GM21515 (cell line): ENCODE measurements at regions not wholly inside any gene's neighbourhood (a gene's known extent, or its start where the extent isn't known, plus 50 kb on each side); places are given as distances from the start of the nearest gene placed in this dataset.

Experiments used
- ATAC-seq: cut with Tn5 transposase; IDR thresholded peaks from one replicate; pipeline ENCODE4 v1.9.1; 2021; ENCODE audit not compliant: unreplicated experiment

DNA sequence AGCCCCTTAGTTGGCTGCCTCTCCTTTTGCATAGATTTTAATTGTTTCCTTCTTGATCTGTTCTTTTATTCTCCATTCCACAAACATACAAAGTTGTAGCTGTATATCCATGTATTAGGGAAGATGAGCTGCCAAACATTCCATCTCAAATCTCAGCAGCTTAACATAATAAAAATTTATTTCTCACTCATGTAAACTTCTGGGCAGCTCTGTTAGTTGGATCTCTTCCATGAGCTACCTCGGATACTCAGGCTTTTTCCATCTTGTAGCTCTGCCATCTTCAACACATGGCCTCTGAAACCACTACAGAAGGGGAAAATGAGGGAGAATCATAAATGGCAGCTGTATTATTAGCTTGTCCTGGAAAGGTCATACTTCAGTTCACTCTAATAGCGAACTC lies 149.4 kb upstream of the BMP2 start:
- no peak for ATAC-seq

DNA sequence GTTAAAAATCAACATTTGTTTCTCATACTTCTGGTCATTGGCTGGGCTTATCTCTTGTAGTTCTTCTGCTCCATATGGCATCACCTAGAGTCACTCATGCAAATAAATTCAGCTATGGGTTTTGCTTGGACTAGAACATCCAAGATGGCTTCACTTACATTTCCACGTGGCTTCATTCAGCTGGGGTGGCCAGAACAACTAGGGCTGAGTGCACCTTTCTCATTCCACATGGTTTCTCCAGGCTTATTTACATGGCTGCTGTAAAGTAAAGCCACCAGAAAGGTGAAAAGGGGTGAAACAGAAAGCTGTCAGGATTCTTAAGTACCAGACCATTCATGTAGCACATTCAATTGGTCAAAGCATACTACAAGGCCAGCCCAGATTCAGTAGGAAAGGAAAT lies 151.1 kb upstream of the BMP2 start:
- ATAC-seq: no peak

DNA sequence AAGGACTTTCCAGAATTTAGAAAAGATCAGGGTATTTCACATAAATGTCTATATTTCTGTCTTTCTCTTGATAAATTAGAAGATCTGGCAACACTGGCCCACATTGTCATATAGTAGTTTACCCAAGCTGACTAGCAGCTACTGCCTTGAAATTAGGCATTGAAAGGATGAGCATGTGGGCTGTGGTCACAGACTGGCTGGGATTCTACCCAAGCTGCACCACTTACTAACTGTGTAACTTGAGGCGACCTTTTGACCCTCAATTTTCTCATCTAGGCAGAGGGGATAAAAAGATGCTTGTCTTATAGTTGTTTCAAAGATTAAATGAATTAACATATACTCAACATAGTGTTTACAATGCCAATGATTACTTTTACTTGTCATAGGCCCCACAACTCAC lies 152.7 kb upstream of the BMP2 start:
- no peak for ATAC-seq

DNA sequence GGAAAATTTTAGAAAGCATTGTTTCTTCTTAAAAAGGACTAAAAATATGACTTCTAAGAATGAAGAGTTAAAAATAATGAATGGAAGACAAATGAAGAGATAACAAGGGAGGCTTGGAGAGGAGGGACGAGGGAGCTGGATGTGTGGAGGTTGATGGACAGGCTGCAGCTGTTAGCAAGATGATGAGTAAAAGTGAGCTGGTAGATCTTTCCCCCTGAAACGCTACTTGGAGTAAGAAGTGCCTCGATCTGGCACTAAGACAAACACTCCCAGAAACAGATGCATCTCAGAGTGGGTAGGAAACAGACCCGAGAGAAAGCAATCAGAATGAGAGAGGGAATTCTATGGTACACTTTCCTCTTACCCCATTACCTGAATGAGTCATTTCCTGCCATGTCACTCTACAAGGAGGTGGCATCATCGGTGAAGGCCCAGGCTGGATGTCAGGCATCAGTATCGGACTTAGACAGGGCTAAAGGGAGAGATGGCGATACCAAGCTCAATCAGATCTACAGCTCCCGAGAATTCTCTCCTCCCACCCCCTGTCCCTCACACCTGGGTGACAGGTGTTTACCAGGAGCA lies 154.1 kb upstream of the BMP2 start:
- ATAC-seq: no peak

DNA sequence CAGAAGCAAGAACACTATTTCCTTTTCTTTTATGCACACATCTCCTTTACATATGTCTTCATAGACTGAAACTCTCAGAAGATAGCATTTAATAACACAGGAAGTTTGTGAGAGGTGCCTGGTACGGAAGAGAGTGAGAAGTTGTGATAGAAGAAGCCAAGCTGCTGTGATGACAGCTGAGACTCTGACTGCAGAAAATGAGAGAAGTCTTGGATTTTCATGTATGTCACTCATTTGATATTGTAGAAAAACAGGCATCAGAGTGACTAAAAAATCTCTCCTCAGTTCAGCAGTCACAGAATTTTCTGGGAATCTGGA lies 154.9 kb upstream of the BMP2 start:
- no peak for ATAC-seq

DNA sequence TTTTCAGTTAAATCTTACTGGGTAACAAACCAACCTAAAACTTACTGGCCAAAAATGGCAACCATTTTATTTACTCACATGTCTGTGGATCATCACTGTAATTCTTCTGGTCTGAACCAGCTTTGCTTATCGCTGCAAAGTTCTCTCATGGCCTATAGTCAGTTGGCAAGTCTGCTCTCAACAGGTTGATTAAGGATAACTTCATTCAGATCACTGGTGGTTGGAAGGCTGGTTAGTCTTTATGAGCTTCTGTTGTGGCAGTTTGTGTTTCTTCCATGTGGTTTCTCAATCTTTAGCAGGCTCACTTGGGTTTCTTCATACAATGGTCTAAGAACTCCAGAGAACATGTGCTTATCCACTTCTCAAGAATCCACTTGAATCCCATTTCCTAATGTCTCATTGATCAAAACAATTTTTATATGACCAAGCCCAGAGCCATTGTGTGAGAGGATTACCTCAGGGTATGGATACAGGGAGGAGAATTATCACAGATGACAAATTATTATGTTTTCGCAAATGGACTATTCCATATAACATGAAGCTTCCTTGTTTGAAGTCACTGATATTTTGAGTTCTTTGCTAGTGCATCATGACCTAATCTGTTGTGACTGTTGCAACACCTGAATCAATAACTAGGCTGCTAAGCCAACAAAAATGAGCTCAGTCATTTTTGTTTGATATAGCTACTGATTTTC lies 155.4 kb upstream of the BMP2 start:
- ATAC-seq: no peak

DNA sequence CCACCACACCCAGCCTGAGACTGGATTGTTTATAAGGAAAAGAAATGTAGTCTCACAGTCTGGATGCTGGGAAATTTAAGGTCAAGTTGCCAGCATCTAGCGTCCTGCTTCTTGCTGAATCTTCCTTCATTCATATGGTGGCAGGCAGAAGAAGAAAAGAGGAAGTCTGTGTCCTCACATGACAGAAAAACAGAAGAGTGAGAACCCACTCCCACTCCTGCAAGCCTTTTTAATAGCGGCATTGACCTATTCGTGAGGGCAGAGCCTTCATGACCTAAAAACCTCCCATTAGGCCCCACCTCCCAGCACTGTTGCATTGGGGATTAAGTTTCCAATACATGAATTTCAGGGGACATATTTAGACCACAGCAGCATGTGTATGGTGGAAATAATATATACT lies 160.8 kb upstream of the BMP2 start:
- no peak for ATAC-seq

DNA sequence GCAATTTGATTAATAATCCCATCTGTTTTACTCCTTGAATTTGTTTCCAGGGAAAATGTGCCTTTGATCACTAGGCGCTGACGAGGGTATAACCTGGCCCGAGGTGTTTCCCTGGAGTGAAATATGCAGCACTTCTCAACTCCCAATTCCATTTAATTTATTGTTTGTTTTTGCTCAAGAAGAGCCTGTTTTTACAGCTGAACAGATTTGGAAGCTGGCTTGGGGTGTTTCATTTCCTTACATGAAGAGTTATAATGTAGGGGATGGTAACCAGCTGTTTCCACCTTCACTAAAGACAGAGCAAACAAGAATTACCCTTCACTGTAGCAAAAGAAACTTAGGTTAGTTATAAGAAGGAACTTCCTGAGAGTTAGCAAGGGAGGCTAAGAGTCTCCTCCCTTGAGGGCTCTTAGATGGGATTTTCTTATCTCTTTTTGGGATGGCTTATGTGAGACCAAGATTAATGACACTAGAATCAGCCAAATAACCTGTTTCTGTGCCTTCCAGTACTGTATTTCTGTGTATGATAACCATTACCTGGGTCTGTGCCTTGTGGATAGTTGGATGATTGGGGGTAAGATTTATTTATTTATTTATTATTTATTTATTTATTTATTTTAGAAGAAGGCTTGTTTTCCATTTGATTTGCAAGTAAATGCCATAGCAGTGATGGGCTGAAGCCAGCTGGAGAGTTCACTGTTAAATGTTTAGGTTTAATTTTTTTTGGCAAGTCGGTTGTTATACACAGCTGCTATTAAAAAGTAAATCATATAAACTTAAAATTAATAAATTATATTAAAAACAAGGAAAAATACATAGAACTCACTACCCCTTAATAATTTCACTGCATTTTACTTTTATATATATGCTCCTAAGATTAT lies 162.2 kb upstream of the BMP2 start:
- ATAC-seq: no peak

DNA sequence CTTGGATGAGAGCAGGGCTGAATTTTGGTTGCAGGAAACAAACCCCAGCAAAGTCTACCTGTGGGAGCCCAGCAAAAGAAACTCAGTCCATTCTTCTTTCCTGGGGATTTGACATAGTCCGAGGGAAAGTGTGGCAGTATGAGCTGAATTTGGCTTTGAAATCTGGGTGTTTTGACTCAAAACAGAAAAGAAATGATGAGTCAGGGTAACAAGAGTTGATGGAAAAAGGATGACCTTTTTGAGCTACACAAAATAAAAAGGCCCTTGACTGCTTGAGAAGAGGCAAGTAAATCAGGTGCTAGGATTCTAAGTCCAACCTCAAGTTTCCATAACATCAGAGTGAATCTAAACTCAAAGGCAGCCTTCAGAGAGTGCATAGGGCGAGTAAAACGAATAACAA lies 163.3 kb upstream of the BMP2 start:
- ATAC-seq: no peak

DNA sequence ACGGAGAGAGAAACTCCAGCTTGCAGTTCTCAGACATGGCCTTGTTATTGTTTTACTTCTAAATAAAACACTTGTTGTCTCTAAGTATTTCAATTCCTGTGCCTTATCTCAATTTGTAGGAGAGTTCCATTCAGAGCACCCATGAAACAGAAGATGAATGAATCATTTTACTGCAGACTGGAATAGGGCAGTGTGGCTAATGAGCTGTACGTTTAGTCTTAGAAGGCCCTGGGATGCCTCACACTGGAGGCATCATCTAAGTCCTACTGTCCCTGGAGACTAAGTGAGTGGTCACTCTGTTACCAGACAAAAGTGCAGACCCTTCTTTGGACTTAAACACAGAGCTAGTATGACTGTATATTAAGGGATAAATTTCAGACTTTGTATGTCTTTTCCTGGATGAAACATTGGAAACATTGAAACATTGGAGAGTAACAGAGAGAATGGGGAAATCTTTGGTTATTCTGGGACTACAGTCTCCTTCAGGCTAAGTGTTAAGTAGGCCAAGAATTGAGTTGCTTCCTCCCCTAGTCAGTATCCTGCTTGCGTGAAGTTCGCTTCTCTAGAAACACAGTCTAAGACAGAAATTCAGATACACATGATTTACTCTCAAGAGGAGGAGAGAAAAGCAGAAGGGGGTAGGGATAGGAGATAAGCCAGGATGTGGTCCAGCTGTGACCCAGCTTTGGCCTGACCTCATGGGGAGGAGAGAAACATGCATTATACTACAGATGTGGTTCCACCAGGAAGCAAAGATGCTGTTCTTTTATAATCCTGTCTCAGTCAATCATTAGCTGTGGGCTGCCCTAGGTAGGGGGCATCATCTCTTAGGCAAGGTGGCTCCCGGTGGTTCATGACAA lies 167.4 kb upstream of the BMP2 start:
- no peak for ATAC-seq

DNA sequence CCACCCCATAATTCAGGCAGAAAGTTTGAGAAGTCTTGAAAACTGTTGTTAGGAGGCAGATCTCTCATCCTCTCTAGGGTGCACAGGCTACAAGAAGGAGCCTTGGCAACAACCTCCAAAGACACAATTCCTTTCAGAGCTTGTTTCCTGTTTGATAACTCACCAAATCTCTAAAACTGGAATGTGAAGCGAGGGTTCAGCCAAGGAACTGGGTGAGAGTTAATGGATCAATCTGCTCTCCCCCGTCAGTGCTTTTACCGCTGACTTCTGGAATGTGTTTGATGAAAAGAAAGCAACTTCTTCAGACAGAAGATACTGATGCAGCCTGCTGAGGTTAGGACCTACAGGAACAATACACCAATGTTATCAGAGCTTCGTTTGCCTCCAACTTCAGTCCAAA lies 171.8 kb upstream of the BMP2 start:
- ATAC-seq: no peak

DNA sequence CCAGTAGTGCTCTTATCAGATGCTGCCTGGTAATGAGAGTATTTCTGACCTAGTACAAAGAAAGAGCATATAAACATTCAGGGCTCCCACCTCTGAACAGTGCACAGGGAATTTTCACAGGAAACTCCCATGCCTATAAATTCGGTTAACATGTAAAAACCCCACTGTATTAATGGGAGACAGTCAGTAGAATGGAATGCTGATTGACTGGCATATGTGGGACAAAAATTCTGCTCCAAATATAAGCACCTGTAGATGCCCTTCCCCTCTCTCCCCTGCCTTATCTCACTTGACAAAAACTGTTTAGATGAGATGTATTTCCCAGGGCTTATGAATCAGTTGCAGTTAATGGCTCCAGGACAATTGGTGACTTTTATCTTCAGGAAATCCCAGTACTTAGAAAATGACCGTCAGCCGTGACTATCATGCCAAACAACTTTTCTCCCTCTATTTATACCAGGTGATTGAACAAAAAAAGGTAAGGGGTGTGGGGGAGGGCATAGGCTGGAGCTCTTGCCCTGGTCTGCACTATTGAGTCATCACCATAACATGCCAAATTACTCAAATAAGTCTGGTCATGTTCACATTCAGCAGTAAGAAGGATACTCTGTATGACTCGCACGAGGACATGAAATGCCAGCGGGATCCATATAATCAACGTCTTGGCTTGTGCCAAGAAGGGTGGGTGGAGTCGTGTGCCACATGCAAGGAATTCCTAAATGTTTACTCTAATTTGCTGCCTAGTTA lies 176.4 kb upstream of the BMP2 start:
- no peak for ATAC-seq

DNA sequence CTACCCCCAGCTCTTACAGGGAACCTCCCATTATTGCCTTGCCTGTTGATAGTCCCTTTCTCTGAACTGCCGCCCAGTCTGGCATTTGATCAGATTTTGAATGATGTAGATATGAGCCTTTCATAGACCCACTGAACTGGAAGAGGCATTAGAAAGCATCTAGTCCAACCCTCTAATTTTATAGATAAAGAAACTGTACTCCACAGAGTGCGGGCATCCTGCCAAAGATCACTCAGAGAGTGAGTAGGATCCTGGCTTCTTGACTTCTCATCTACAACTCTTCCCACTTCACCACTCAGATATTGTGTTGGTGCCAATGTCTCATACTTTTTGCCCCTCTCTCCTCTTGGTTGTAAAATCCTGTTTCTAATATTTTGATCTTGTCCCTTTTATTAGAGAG lies 179.2 kb upstream of the BMP2 start:
- no peak for ATAC-seq

DNA sequence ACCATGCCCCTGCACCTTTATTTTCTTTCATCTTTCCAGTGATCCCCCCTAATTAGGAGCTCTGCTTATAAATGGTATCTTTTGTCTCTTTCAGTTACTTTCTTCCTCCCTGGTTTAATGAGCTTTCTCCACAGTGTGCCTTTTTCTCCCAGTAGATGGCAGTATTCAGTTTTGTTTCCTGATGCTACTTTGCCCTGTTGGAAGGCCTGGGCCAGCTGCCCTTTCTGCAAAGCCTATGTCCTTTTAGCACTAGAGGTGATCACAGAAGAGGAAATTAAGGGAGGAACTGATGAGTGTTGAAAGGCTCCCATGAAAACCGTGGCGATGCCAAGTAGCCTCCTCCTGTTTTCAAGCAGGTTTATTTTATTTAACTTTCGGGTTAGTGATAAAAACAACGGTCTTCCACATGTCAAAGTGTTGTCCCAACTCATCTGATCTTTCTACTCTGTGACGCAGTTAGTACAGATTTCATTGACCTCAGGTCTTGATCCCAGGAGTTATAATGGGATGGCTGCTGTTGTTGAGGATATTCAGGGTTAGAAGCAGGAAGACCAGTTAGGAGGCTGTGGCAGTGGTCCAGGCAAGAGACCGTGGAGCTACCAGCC lies 184.2 kb upstream of the BMP2 start:
- ATAC-seq: peak; percentile 84

DNA sequence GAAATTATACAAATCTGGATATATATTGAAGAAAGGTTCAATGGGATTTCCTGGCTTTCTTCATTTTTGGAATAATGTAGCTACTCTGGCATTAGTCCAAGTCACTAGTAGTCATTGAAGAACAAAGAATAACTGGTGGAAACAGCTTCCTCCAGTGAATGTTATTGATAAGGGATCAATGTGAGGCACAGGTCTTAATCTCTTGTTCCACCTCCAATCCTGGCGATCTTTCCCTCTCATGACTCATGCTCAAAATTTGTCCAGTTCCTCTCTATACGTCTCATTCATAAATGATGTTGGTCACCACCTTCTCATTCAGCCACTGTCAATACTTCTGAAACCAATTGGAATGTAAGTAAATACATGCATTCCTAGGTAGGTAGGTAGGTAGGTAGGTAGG lies 185.0 kb upstream of the BMP2 start:
- no peak for ATAC-seq

DNA sequence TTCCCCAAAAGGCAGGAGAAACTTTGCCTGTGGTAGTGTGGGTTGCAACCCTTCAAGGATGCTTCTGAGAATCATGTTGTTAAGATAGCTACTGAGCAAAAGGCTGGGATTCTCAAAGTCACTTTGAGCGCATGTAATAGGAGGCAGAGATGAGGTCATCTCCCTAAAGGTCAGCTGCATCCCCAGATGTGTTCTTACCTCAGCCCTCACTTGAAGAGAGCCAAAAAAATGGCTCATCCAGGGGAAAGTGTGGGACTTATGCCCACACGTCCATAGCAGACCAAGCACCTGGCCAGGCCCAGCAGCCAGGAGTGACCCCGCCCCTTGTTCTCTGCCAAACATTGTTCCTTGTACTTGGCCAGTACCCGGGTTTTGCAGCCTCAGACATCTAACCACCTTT lies 187.0 kb upstream of the BMP2 start:
- ATAC-seq: no peak

DNA sequence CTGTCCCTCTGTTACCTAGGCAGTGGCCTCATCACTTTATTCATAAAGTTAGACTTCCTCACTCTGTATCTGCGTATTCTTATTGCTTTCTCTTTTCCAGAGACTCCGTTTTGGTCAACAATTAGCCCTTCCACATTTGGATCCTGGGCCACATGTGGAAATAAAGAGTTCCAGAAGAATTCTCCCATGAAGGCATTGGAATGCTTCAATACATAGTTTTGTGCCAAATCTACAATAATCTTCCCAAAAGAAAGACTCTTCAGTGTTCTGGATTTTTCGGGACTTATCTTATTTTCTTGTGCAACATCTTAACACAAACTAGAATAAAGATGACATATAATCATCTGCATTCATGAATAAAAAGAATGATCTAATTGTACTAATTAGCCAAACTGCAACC lies 187.7 kb upstream of the BMP2 start:
- no peak for ATAC-seq

DNA sequence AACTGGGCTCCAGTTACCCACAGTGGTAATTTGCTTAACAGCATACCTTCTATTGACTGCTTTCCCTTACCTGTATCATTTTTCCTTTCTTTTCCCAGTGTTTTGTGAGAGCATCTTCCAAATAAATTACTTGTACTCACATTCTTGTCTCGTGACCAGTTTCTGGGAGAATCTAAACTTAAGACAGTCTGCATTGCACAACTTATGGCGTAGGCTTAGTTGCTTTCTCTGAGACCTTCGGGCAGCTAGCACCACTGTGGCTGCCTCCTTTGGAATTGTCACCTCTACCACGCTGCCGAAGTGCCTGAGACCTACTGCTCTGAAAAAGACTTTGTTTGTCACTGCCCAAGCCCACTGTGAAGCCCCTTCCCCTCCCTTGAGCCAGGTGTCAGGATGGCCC lies 188.1 kb upstream of the BMP2 start:
- ATAC-seq: no peak

DNA sequence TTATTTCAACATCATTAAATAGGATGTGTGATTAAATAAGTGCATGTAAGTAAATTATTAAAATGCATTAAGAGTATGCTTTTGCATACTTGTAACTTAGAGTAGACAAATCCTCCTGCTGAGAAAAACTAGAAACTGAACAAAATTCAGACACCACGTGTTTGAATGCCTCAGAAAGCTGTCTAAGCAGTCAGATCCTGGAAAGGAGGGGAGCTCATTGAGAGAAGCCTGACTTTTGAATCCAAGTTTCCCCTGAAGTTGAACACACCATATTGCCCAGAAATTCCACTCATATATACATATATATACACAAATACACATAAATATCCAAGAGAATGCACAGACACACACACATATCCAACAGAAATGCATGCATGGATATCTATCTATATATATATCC lies 190.0 kb upstream of the BMP2 start:
- no peak for ATAC-seq

DNA sequence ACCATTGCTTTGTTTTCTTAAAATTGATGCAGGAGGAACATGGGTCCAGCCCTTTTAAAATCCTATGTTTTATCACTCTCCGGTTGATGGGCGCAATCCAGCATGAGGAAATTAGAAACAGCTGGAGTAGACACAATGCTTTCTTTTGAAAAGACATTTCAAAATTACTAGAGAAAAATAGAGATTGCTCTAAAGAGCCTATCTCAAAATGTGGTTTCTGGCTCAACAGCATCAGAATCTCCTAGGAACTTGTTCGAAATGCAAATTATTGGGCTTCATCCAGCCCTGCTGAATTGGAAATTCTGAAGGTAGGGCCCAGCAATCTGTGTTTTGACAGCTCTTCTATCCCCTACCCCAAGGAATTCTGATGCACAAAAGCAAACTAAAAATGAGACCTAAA lies 190.8 kb upstream of the BMP2 start:
- ATAC-seq: no peak
